Activated CD8-positive, alpha-beta T cell treated with anti-CD3 and anti-CD28 coated beads, Interleukin-2, amount 10 ng/mL, durations not matched to agents 7 days and 5 days (primary cell): ENCODE measurements at regions not wholly inside any gene's neighbourhood (a gene's known extent, or its start where the extent isn't known, plus 50 kb on each side); places are given as distances from the start of the nearest gene placed in this dataset. TPM values are rescaled to one million over a fixed set of nuclear protein-coding genes. Genes with fewer than 3 reads are reported as not detected.

ENCODE experiments used
- microRNA-seq: library from miRNA; unstranded; fragments of <30 nt; microRNA quantifications from one replicate; pipeline ENCODE4 v1.2.0, GENCODE V29; 2022

Small RNA genes in the stretch of these regions (microRNA-seq; reads per million reads assigned to microRNA genes)
- gene MIR548I1, result not detected
